ENCODE measurements at regions not wholly inside any gene's neighbourhood (a gene's known extent, or its start where the extent isn't known, plus 50 kb on each side); places are given as distances from the start of the nearest gene placed in this dataset.

- no peak overlapping the region for H3K4me3 ChIP-seq (ENCODE audit: control insufficient read depth in 1 of 7, extremely low read depth in 1 of 7, insufficient read depth in 4 of 7, low read depth in 2 of 7, low read length in 6 of 7)
- H3K27ac ChIP-seq (ENCODE audit: insufficient read depth in 1 of 2, low read depth in 1 of 2, low read length in 2 of 2, poor library complexity in 1 of 2, severe bottlenecking in 2 of 2), result no peak overlapping the region
- ChIA-PET CTCF (no interaction called here), POLR2A (interaction anchor here (0.6 kb wide), 1 partner anchor 1017 kb away, joined by 4 read pairs; no protein-coding TSS in a partner anchor)
- H3K36me3 ChIP-seq (ENCODE audit: control insufficient read depth in 4 of 4, insufficient read depth in 4 of 4, low read length in 3 of 4), result no peaks in the 10 kb centered on the region
- no peak for DNase-seq
- 55% methylated on average over 4 of the region's 4 CpGs for WGBS (ENCODE audit: insufficient coverage)
- H3K27me3 ChIP-seq (replicated peaks in 2 of 5; ENCODE audit: control insufficient read depth in 4 of 5, insufficient read depth in 5 of 5, low read length in 4 of 5), result no peaks in the 10 kb centered on the region
- H3K9me3 ChIP-seq (ENCODE audit: control extremely low read depth in 1 of 5, control insufficient read depth in 4 of 5, insufficient read depth in 2 of 5, low read depth in 1 of 5, low read length in 4 of 5), result no peaks in the 10 kb centered on the region
- no peaks in the 10 kb centered on the region for H3K4me1 ChIP-seq (ENCODE audit: control extremely low read depth in 1 of 4, control insufficient read depth in 4 of 4, insufficient read depth in 4 of 4, low read length in 3 of 4)
Observed at GRCh38 chr4:43763029-43763610, 685.5 kb downstream of the KCTD8 start.

- Histone ChIP-seq H3K9me3 (ENCODE audit: control extremely low read depth in 1 of 5, control insufficient read depth in 4 of 5, insufficient read depth in 2 of 5, low read depth in 1 of 5, low read length in 4 of 5) (no peaks in the 10 kb centered on the region), H3K27ac (ENCODE audit: insufficient read depth in 1 of 2, low read depth in 1 of 2, low read length in 2 of 2, poor library complexity in 1 of 2, severe bottlenecking in 2 of 2) (no peak overlapping the region), H3K36me3 (ENCODE audit: control insufficient read depth in 4 of 4, insufficient read depth in 4 of 4, low read length in 3 of 4) (no peaks in the 10 kb centered on the region), H3K4me1 (ENCODE audit: control extremely low read depth in 1 of 4, control insufficient read depth in 4 of 4, insufficient read depth in 4 of 4, low read length in 3 of 4) (no peaks in the 10 kb centered on the region), H3K4me3 (ENCODE audit: control insufficient read depth in 1 of 7, extremely low read depth in 1 of 7, insufficient read depth in 4 of 7, low read depth in 2 of 7, low read length in 6 of 7) (no peak overlapping the region), H3K27me3 (replicated peaks in 2 of 5; ENCODE audit: control insufficient read depth in 4 of 5, insufficient read depth in 5 of 5, low read length in 4 of 5) (no peaks in the 10 kb centered on the region)
- ChIA-PET POLR2A (no interaction called here), CTCF (no interaction called here)
- DNase-seq, result no peak
- WGBS (ENCODE audit: insufficient coverage), result 73% methylated on average over 2 of the region's 2 CpGs
Observed at GRCh38 chr4:43765514-43765913, 683.1 kb downstream of the KCTD8 start.

GRCh38 chr4:43766648-43767047 lies 682.0 kb downstream of the KCTD8 start:
- no peaks in the 10 kb centered on the region for H3K9me3 ChIP-seq (ENCODE audit: control extremely low read depth in 1 of 5, control insufficient read depth in 4 of 5, insufficient read depth in 2 of 5, low read depth in 1 of 5, low read length in 4 of 5)
- POLR2A ChIA-PET, result no interaction called here
- DNase-seq, result no peak
- no peak overlapping the region for H3K27ac ChIP-seq (ENCODE audit: insufficient read depth in 1 of 2, low read depth in 1 of 2, low read length in 2 of 2, poor library complexity in 1 of 2, severe bottlenecking in 2 of 2)
- H3K4me1 ChIP-seq (ENCODE audit: control extremely low read depth in 1 of 4, control insufficient read depth in 4 of 4, insufficient read depth in 4 of 4, low read length in 3 of 4), result no peaks in the 10 kb centered on the region
- no peaks in the 10 kb centered on the region for H3K27me3 ChIP-seq (replicated peaks in 2 of 5; ENCODE audit: control insufficient read depth in 4 of 5, insufficient read depth in 5 of 5, low read length in 4 of 5)
- H3K4me3 ChIP-seq (ENCODE audit: control insufficient read depth in 1 of 7, extremely low read depth in 1 of 7, insufficient read depth in 4 of 7, low read depth in 2 of 7, low read length in 6 of 7), result no peak overlapping the region
- CTCF ChIA-PET, result no interaction called here
- no peaks in the 10 kb centered on the region for H3K36me3 ChIP-seq (ENCODE audit: control insufficient read depth in 4 of 4, insufficient read depth in 4 of 4, low read length in 3 of 4)

GRCh38 chr4:43776371-43776770 lies 672.2 kb downstream of the KCTD8 start:
- ChIA-PET POLR2A (no interaction called here), CTCF (no interaction called here)
- Histone ChIP-seq H3K27ac (ENCODE audit: insufficient read depth in 1 of 2, low read depth in 1 of 2, low read length in 2 of 2, poor library complexity in 1 of 2, severe bottlenecking in 2 of 2) (no peak overlapping the region), H3K9me3 (ENCODE audit: control extremely low read depth in 1 of 5, control insufficient read depth in 4 of 5, insufficient read depth in 2 of 5, low read depth in 1 of 5, low read length in 4 of 5) (no peaks in the 10 kb centered on the region), H3K4me1 (ENCODE audit: control extremely low read depth in 1 of 4, control insufficient read depth in 4 of 4, insufficient read depth in 4 of 4, low read length in 3 of 4) (no peaks in the 10 kb centered on the region), H3K4me3 (ENCODE audit: control insufficient read depth in 1 of 7, extremely low read depth in 1 of 7, insufficient read depth in 4 of 7, low read depth in 2 of 7, low read length in 6 of 7) (no peak overlapping the region), H3K27me3 (replicated peaks in 2 of 5; ENCODE audit: control insufficient read depth in 4 of 5, insufficient read depth in 5 of 5, low read length in 4 of 5) (no peaks in the 10 kb centered on the region), H3K36me3 (ENCODE audit: control insufficient read depth in 4 of 4, insufficient read depth in 4 of 4, low read length in 3 of 4) (no peaks in the 10 kb centered on the region)
- DNase-seq, result no peak
- WGBS (ENCODE audit: insufficient coverage), result no CpG with 5 or more reads among the region's 1 CpG

- 89% methylated on average over 2 of the region's 3 CpGs for WGBS (ENCODE audit: insufficient coverage)
- DNase-seq, result no peak
- ChIA-PET CTCF (no interaction called here), POLR2A (no interaction called here)
- H3K4me1 ChIP-seq (ENCODE audit: control extremely low read depth in 1 of 4, control insufficient read depth in 4 of 4, insufficient read depth in 4 of 4, low read length in 3 of 4), result no peaks in the 10 kb centered on the region
- H3K4me3 ChIP-seq (ENCODE audit: control insufficient read depth in 1 of 7, extremely low read depth in 1 of 7, insufficient read depth in 4 of 7, low read depth in 2 of 7, low read length in 6 of 7), result no peak overlapping the region
- no peaks in the 10 kb centered on the region for H3K9me3 ChIP-seq (ENCODE audit: control extremely low read depth in 1 of 5, control insufficient read depth in 4 of 5, insufficient read depth in 2 of 5, low read depth in 1 of 5, low read length in 4 of 5)
- no peaks in the 10 kb centered on the region for H3K27me3 ChIP-seq (replicated peaks in 2 of 5; ENCODE audit: control insufficient read depth in 4 of 5, insufficient read depth in 5 of 5, low read length in 4 of 5)
- H3K27ac ChIP-seq (ENCODE audit: insufficient read depth in 1 of 2, low read depth in 1 of 2, low read length in 2 of 2, poor library complexity in 1 of 2, severe bottlenecking in 2 of 2), result no peak overlapping the region
- H3K36me3 ChIP-seq (ENCODE audit: control insufficient read depth in 4 of 4, insufficient read depth in 4 of 4, low read length in 3 of 4), result no peaks in the 10 kb centered on the region
Observed at GRCh38 chr4:43778187-43778915, 670.3 kb downstream of the KCTD8 start.

- POLR2A ChIA-PET, result no interaction called here
- no peak for DNase-seq
- Histone ChIP-seq H3K27me3 (replicated peaks in 2 of 5; ENCODE audit: control insufficient read depth in 4 of 5, insufficient read depth in 5 of 5, low read length in 4 of 5) (no peaks in the 10 kb centered on the region), H3K4me1 (ENCODE audit: control extremely low read depth in 1 of 4, control insufficient read depth in 4 of 4, insufficient read depth in 4 of 4, low read length in 3 of 4) (no peaks in the 10 kb centered on the region), H3K9me3 (ENCODE audit: control extremely low read depth in 1 of 5, control insufficient read depth in 4 of 5, insufficient read depth in 2 of 5, low read depth in 1 of 5, low read length in 4 of 5) (no peaks in the 10 kb centered on the region), H3K36me3 (ENCODE audit: control insufficient read depth in 4 of 4, insufficient read depth in 4 of 4, low read length in 3 of 4) (no peaks in the 10 kb centered on the region), H3K27ac (ENCODE audit: insufficient read depth in 1 of 2, low read depth in 1 of 2, low read length in 2 of 2, poor library complexity in 1 of 2, severe bottlenecking in 2 of 2) (no peak overlapping the region), H3K4me3 (ENCODE audit: control insufficient read depth in 1 of 7, extremely low read depth in 1 of 7, insufficient read depth in 4 of 7, low read depth in 2 of 7, low read length in 6 of 7) (no peak overlapping the region)
- CTCF ChIA-PET, result no interaction called here
Observed at GRCh38 chr4:43781125-43781524, 667.5 kb downstream of the KCTD8 start.

GRCh38 chr4:43782391-43782790 lies 666.2 kb downstream of the KCTD8 start:
- no peak overlapping the region for H3K4me3 ChIP-seq (ENCODE audit: control insufficient read depth in 1 of 7, extremely low read depth in 1 of 7, insufficient read depth in 4 of 7, low read depth in 2 of 7, low read length in 6 of 7)
- ChIA-PET POLR2A (no interaction called here), CTCF (no interaction called here)
- no peaks in the 10 kb centered on the region for H3K36me3 ChIP-seq (ENCODE audit: control insufficient read depth in 4 of 4, insufficient read depth in 4 of 4, low read length in 3 of 4)
- WGBS (ENCODE audit: insufficient coverage), result no CpG with 5 or more reads among the region's 3 CpGs
- no peaks in the 10 kb centered on the region for H3K27me3 ChIP-seq (replicated peaks in 2 of 5; ENCODE audit: control insufficient read depth in 4 of 5, insufficient read depth in 5 of 5, low read length in 4 of 5)
- DNase-seq, result no peak
- no peaks in the 10 kb centered on the region for H3K4me1 ChIP-seq (ENCODE audit: control extremely low read depth in 1 of 4, control insufficient read depth in 4 of 4, insufficient read depth in 4 of 4, low read length in 3 of 4)
- no peaks in the 10 kb centered on the region for H3K9me3 ChIP-seq (ENCODE audit: control extremely low read depth in 1 of 5, control insufficient read depth in 4 of 5, insufficient read depth in 2 of 5, low read depth in 1 of 5, low read length in 4 of 5)
- H3K27ac ChIP-seq (ENCODE audit: insufficient read depth in 1 of 2, low read depth in 1 of 2, low read length in 2 of 2, poor library complexity in 1 of 2, severe bottlenecking in 2 of 2), result no peak overlapping the region
